Erythroblast (primary cell): ENCODE measurements at regions not wholly inside any gene's neighbourhood (a gene's known extent, or its start where the extent isn't known, plus 50 kb on each side); places are given as distances from the start of the nearest gene placed in this dataset.

Source experiments
- GATA1 ChIP-seq: IDR thresholded peaks from 2 replicates; pipeline ENCODE4 v1.6.1; 2011; ENCODE audit warnings: low read depth, mild to moderate bottlenecking, control low read depth, low read length, moderate library complexity
- POLR2A ChIP-seq: IDR thresholded peaks from 2 replicates; pipeline ENCODE4 v1.6.1; 2011; ENCODE audit warnings: mild to moderate bottlenecking, low read length

DNA sequence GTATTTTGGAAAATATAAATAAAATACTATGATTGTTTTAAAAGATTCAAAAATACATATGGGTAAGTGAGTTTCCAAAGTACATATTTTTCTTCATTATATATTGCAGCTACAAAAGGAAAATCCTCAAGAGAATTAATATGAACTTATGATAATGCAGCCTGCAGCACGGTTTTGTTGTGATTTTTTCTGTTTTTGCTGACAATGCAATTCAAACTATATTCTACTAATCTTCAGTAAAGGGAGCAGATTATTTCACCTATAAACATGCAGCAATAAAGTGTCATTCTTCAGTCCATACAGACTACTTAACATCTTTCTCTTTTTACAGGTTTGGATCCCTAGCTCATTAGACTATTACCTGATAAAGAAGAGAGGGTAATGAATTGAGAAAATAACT is 582.1 kb upstream of the MGAT4C start:
- TF ChIP-seq POLR2A (no peak), GATA1 (no peak)
